ENCODE measurements at regions not wholly inside any gene's neighbourhood (a gene's known extent, or its start where the extent isn't known, plus 50 kb on each side); places are given as distances from the start of the nearest gene placed in this dataset.
"Not testable (repeated sequence)": the region's sequence is repeated elsewhere in the genome, so short reads cannot be mapped to it uniquely, and the experiment has no call there.

- not testable (repeated sequence) for FAIRE-seq
Measured at GRCh38 chr6:20346948-20347347, 54.7 kb upstream of the E2F3 start.

GRCh38 chr6:20348041-20348440 lies 53.6 kb upstream of the E2F3 start:
- FAIRE-seq: no peak

- no peak for FAIRE-seq
Measured at GRCh38 chr6:20349225-20349624, 52.5 kb upstream of the E2F3 start.

GRCh38 chr6:20350215-20350614 lies 51.5 kb upstream of the E2F3 start:
- no peak for FAIRE-seq

GRCh38 chr6:20351534-20351933 lies 50.1 kb upstream of the E2F3 start:
- no peak for FAIRE-seq
